SH-SY5Y (cell line): ENCODE measurements at regions not wholly inside any gene's neighbourhood (a gene's known extent, or its start where the extent isn't known, plus 50 kb on each side); places are given as distances from the start of the nearest gene placed in this dataset.

Experiments used
- GATA2 ChIP-seq: IDR thresholded peaks from 2 replicates; pipeline ENCODE4 v1.6.1; 2011; ENCODE audit warnings: mild to moderate bottlenecking, low read depth, low read length
- GATA3 ChIP-seq: IDR thresholded peaks from 2 replicates; pipeline ENCODE4 v1.6.1; 2011; ENCODE audit warnings: low read depth, mild to moderate bottlenecking, low read length, moderate library complexity

GRCh38 chr4:143099693-143100092, 85.0 kb upstream of the USP38 start:
- TF ChIP-seq GATA2 (no peak), GATA3 (no peak)
